HepG2 (cell line): ENCODE measurements at regions not wholly inside any gene's neighbourhood (a gene's known extent, or its start where the extent isn't known, plus 50 kb on each side); places are given as distances from the start of the nearest gene placed in this dataset.

Experiments
- ATAC-seq: fragments of 200-7000 bp; cut with Tn5 transposase; 3 replicates; pipeline ENCODE4 v1.9.1; 2020; ENCODE audit warnings: mild to moderate bottlenecking, moderate library complexity
- BruUV-seq: library from RNA; stranded (reverse); fragments of 400-500 nt; replicated peaks from 2 replicates; lab custom pipeline; 2021; lab: Mats Ljungman, UMichigan
- CTCF ChIA-PET: fragments of 300-600 bp; formaldehyde crosslinking; extraction: SDS; loops from one replicate; lab custom pipeline; 2021; ENCODE audit warnings: low total read pairs, inconsistent platforms, low intra/inter-chr PET ratio; lab: Yijun Ruan, JAX
- POLR2A ChIA-PET: fragments of 350-600 bp; sonication (Branson Sonifier 250); formaldehyde crosslinking; loops from one replicate; lab custom pipeline; 2020; ENCODE audit warnings: antibody characterized with exemption, inconsistent platforms; lab: Yijun Ruan, JAX
- DNase-seq: peaks from one replicate; pipeline ENCODE4 v3.0.0-alpha.2; 2015; ENCODE audit warnings: low spot score
- FAIRE-seq: peaks from 3 replicates; lab custom pipeline; 2011; peaks lifted over from hg19 to GRCh38; lab: Jason Lieb, UNC
- H2AFZ ChIP-seq: one replicate; pipeline ENCODE4 v1.6.1; 2011; ENCODE audit warnings: low read length, inconsistent platforms
- H3K27ac ChIP-seq: fragments of 300-600 bp; 3 replicates; pipeline ENCODE4 v1.8.0; 2011; ENCODE audit warnings: mixed run types, mild to moderate bottlenecking, mixed read lengths, low read length, inconsistent platforms; ENCODE audit not compliant: insufficient read depth; ENCODE audit errors: extremely low read length
- H3K27me3 ChIP-seq, 2 experiments: fragments of 200-600 bp in 1 of 2; 2 replicates in 1 of 2; 3 replicates in 1 of 2; pipeline versions ENCODE4 v1.6.0 to v1.8.0; 2011; ENCODE audit warnings: low read length in 2 of 2, mild to moderate bottlenecking in 2 of 2, moderate library complexity in 2 of 2, inconsistent platforms in 1 of 2; ENCODE audit not compliant: insufficient read depth in 2 of 2, control insufficient read depth in 1 of 2
- H3K36me3 ChIP-seq, 2 experiments: fragments of 200-600 bp in 1 of 2; replicated peaks in 1 of 2; 2 replicates in 1 of 2; 3 replicates in 1 of 2; pipeline versions ENCODE4 v1.5.1 to v1.8.0; 2011; ENCODE audit warnings: low read length in 2 of 2, inconsistent platforms in 1 of 2; ENCODE audit not compliant: insufficient read depth in 2 of 2, control insufficient read depth in 1 of 2
- H3K4me1 ChIP-seq: 2 replicates; pipeline ENCODE4 v1.5.1; 2012; ENCODE audit warnings: low read length, inconsistent platforms; ENCODE audit not compliant: insufficient read depth
- H3K4me2 ChIP-seq: 2 replicates; pipeline ENCODE4 v1.6.0; 2011; ENCODE audit warnings: low read depth, low read length, inconsistent platforms
- H3K4me3 ChIP-seq, 3 experiments: fragments of 200-600 bp in 1 of 3; sonication (generic), shearing (Covaris generic) in 1 of 3; replicated peaks in 1 of 3; 2 replicates each; pipeline ENCODE4 v1.5.1; 2011 to 2016; ENCODE audit warnings: low read length in 3 of 3, inconsistent platforms in 2 of 3, low read depth in 2 of 3, mild to moderate bottlenecking in 2 of 3, control low read depth in 1 of 3, mixed read lengths in 1 of 3; ENCODE audit not compliant: insufficient read depth in 1 of 3
- H3K79me2 ChIP-seq: one replicate; pipeline ENCODE4 v1.6.1; 2011; ENCODE audit warnings: low read length, inconsistent platforms; ENCODE audit not compliant: insufficient read depth
- H3K9ac ChIP-seq: 2 replicates; pipeline ENCODE4 v1.6.0; 2011; ENCODE audit warnings: mild to moderate bottlenecking, low read depth, low read length, inconsistent platforms; ENCODE audit not compliant: insufficient read depth
- H3K9me3 ChIP-seq: 2 replicates; pipeline ENCODE4 v1.5.1; 2012; ENCODE audit warnings: mild to moderate bottlenecking, low read length
- H4K20me1 ChIP-seq: 2 replicates; pipeline ENCODE4 v1.6.0; 2011; ENCODE audit warnings: inconsistent platforms, mild to moderate bottlenecking, low read length, moderate library complexity; ENCODE audit not compliant: insufficient read depth
- FOXK1 ChIP-seq: sonication (generic); formaldehyde crosslinking; IDR thresholded peaks from 2 replicates; pipeline ENCODE4 v1.4.0; 2020; ENCODE audit warnings: low read depth, missing genetic modification reagents, borderline replicate concordance
- GATAD2A ChIP-seq: IDR thresholded peaks from 2 replicates; pipeline ENCODE4 v1.6.1; 2016
- HNF4A ChIP-seq: sonication (generic); formaldehyde crosslinking; IDR thresholded peaks from 2 replicates; pipeline ENCODE4 v1.4.0; 2020; ENCODE audit warnings: missing genetic modification reagents
- MED1 ChIP-seq: sonication (generic); formaldehyde crosslinking; IDR thresholded peaks from 2 replicates; pipeline ENCODE4 v1.4.0; 2020; ENCODE audit warnings: missing genetic modification reagents
- MXD1 ChIP-seq: sonication (generic); formaldehyde crosslinking; IDR thresholded peaks from 2 replicates; pipeline ENCODE4 v1.4.0; 2020; ENCODE audit warnings: mild to moderate bottlenecking, missing genetic modification reagents
- NCOR1 ChIP-seq: fragments of 200-600 bp; sonication (generic); IDR thresholded peaks from 2 replicates; pipeline ENCODE4 v1.7.0; 2017; ENCODE audit warnings: antibody characterized with exemption, low read length, borderline replicate concordance
- RARA ChIP-seq: IDR thresholded peaks from 2 replicates; pipeline ENCODE4 v1.6.1; 2016; ENCODE audit warnings: missing genetic modification reagents, missing compliant biosample characterization
- SOX6 ChIP-seq, 2 experiments: fragments of 450-650 bp in 1 of 2; sonication (generic) in 1 of 2; formaldehyde crosslinking in 1 of 2; IDR thresholded peaks; 2 replicates each; pipeline versions ENCODE4 v1.4.0 to v1.6.1; 2017 to 2020; ENCODE audit warnings: antibody characterized with exemption in 1 of 2, mild to moderate bottlenecking in 1 of 2, missing genetic modification reagents in 1 of 2
- ZNF251 ChIP-seq: sonication (generic); formaldehyde crosslinking; IDR thresholded peaks from 2 replicates; pipeline ENCODE4 v1.9.0; 2021; ENCODE audit warnings: mild to moderate bottlenecking, missing genetic modification reagents
- ZNF614 ChIP-seq: IDR thresholded peaks from 2 replicates; pipeline ENCODE4 v1.6.1; 2018; ENCODE audit warnings: missing biosample characterization, missing genetic modification reagents, inconsistent platforms, borderline replicate concordance
- ZSCAN25 ChIP-seq: sonication (generic); formaldehyde crosslinking; IDR thresholded peaks from 2 replicates; pipeline ENCODE4 v1.8.0; 2022; ENCODE audit warnings: mild to moderate bottlenecking, missing genetic modification reagents
- WGBS: methylation state at CpG from one replicate; pipeline ENCODE4 v1.1.6; 2017; ENCODE audit warnings: low lambda C conversion rate; 5-methylcytosine and 5-hydroxymethylcytosine counted together
- in situ Hi-C: cut with HindIII; loops from 2 replicates; pipeline ENCODE4 v1.10.0; 2017; ENCODE audit warnings: low pct_unique_long_range_greater_than_20kb; ENCODE audit not compliant: extremely low pct_ligation_motif_present
- intact Hi-C: fragments of 100-400 bp; cut with micrococcal nuclease; formaldehyde crosslinking; loops from one replicate; pipeline ENCODE4 v1.10.0; 2022; ENCODE audit not compliant: unreplicated experiment
- TF ChIP-seq, protein P1 (sequence below): sonication (generic); formaldehyde crosslinking; IDR thresholded peaks from 2 replicates; pipeline ENCODE4 v1.5.0; 2020; ENCODE audit warnings: missing genetic modification reagents
- TF ChIP-seq, protein P2 (sequence below): sonication (generic); formaldehyde crosslinking; IDR thresholded peaks from 2 replicates; pipeline ENCODE4 v1.5.1; 2020; ENCODE audit warnings: mild to moderate bottlenecking, missing genetic modification reagents

DNA sequence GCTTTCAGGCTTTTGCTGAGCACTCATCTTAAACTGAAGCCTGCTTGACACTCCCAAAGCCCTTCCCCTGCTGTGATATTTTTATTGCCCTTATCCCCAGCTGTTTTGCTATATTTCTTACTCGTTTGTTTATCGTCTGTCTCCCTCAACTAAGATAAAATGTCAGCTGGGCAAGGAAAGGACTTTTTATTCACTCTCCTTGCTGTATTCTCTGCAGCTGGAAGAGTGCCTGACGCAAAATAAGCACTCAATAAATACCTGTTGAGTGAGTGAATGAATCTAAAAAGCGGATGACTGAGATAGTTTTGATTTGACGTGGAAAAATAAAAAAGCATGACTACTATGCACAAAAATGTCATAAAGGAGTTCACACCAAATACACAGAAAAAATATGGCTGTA is 84.8 kb upstream of the POMGNT2 start:
- H2AFZ ChIP-seq, result no peak overlapping the region
- ChIA-PET POLR2A (no interaction called here), CTCF (no interaction called here)
- 32% methylated on average over 5 of the region's 5 CpGs for WGBS
- no peak for FAIRE-seq
- TF ChIP-seq MXD1 (CRISPR knock-in tag) (no peak), SOX6 (IDR thresholded peaks at IDR 0.05) (no peak), SOX6 (CRISPR knock-in tag; IDR thresholded peaks at IDR 0.05) (no peak)
- TF ChIP-seq, protein P1, sequence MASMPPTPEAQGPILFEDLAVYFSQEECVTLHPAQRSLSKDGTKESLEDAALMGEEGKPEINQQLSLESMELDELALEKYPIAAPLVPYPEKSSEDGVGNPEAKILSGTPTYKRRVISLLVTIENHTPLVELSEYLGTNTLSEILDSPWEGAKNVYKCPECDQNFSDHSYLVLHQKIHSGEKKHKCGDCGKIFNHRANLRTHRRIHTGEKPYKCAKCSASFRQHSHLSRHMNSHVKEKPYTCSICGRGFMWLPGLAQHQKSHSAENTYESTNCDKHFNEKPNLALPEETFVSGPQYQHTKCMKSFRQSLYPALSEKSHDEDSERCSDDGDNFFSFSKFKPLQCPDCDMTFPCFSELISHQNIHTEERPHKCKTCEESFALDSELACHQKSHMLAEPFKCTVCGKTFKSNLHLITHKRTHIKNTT (CRISPR knock-in tag), result no peak
- ATAC-seq, result no peak
- intact Hi-C loops (no loop called here), in situ Hi-C loops (no loop called here)
- BruUV-seq, result no TSS peak
- H3K4me1 ChIP-seq, result peaks cover 44% of the 10 kb centered on the region
- H3K27me3 ChIP-seq, result peaks cover 0 to 3% of the 10 kb centered on the region in 2 experiments; a peak in 1 of 5 replicates
- no peak for DNase-seq
- H3K79me2 ChIP-seq, result no peaks in the 10 kb centered on the region
- no peak overlapping the region for H3K4me2 ChIP-seq
- no peaks in the 10 kb centered on the region for H4K20me1 ChIP-seq
- no peak overlapping the region for H3K4me3 ChIP-seq
- no peaks in the 10 kb centered on the region for H3K9me3 ChIP-seq
- H3K9ac ChIP-seq, result no peak overlapping the region
- no peaks in the 10 kb centered on the region for H3K36me3 ChIP-seq
- no peak overlapping the region for H3K27ac ChIP-seq

DNA sequence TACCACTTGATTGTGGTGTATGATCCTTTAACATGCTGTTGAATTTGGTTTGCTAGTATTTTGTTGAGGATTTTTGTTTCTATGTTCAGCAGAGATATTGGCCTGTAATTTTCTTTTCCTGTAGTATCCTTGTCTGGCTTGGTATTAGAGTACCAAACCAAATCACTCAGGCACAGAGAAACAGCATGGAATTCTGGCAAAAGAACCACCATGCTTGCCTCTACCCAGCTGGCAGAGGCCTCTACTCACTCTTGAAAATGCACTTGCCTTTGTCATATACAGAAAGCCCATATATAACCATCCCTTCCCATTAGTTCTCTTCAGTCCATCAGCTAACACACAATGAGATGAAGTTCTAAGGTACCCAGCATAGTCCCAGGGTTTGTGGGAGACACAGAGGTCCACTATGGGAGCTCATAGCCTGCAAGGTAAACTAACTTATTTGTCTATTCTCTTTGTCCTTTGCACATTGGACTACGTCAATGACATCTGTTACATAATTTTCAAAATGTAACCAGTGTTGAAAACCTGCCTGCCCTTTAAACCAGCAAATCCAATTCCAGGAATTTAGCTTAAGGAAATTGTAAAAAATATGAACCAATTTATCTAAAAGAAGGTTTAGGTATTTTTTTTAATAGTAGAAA is 82.1 kb upstream of the POMGNT2 start:
- Histone ChIP-seq H2AFZ (no peak overlapping the region), H3K4me2 (no peak overlapping the region), H3K27ac (no peak overlapping the region), H3K4me1 (peaks cover 29% of the 10 kb centered on the region), H3K79me2 (no peaks in the 10 kb centered on the region), H3K9me3 (no peaks in the 10 kb centered on the region), H3K4me3 (no peak overlapping the region), H4K20me1 (no peaks in the 10 kb centered on the region), H3K36me3 (no peaks in the 10 kb centered on the region), H3K27me3 (peaks cover 0 to 3% of the 10 kb centered on the region in 2 experiments; a peak in 1 of 5 replicates), H3K9ac (no peak overlapping the region)
- FAIRE-seq (no peak), DNase-seq (peak; percentile 23), ATAC-seq (peak; percentile 64; the same call in 2 of the 3 replicates)
- BruUV-seq, result no TSS peak
- 0% methylated on average over 1 of the region's 1 CpG for WGBS
- intact Hi-C loops, result no loop called here
- ChIA-PET CTCF (no interaction called here), POLR2A (no interaction called here)
- in situ Hi-C loops, result no loop called here
- TF ChIP-seq RARA (CRISPR knock-in tag) (peak; percentile 52; the same call in 1 of the 2 replicates), HNF4A (peak; percentile 65), NCOR1 (peak; percentile 34; the same call in 1 of the 2 replicates), MED1 (CRISPR knock-in tag) (peak; percentile 31; the same call in 1 of the 2 replicates), ZSCAN25 (no peak), ZNF614 (CRISPR knock-in tag) (peak; percentile 86; the same call in 1 of the 2 replicates), ZNF251 (no peak), FOXK1 (CRISPR knock-in tag) (no peak), GATAD2A (CRISPR knock-in tag) (peak; percentile 58)
- TF ChIP-seq, protein P2, sequence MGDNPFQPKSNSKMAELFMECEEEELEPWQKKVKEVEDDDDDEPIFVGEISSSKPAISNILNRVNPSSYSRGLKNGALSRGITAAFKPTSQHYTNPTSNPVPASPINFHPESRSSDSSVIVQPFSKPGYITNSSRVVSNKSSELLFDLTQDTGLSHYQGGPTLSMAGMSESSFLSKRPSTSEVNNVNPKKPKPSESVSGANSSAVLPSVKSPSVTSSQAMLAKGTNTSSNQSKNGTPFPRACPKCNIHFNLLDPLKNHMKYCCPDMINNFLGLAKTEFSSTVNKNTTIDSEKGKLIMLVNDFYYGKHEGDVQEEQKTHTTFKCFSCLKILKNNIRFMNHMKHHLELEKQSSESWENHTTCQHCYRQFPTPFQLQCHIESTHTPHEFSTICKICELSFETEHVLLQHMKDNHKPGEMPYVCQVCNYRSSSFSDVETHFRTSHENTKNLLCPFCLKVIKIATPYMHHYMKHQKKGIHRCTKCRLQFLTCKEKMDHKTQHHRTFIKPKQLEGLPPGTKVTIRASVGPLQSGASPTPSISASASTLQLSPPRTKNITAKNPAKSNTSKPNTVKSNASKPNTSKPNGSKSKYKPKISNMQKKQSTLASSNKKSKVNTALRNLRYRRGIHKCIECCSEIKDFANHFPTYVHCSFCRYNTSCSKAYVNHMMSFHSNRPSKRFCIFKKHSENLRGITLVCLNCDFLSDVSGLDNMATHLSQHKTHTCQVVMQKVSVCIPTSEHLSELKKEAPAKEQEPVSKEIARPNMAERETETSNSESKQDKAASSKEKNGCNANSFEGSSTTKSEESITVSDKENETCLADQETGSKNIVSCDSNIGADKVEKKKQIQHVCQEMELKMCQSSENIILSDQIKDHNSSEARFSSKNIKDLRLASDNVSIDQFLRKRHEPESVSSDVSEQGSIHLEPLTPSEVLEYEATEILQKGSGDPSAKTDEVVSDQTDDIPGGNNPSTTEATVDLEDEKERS, result 0 out of 2 replicates have a peak, but pooled peaks have one; percentile 36
